Psoas muscle (tissue), 7 donors: ENCODE measurements at regions not wholly inside any gene's neighbourhood (a gene's known extent, or its start where the extent isn't known, plus 50 kb on each side); places are given as distances from the start of the nearest gene placed in this dataset.
"Not testable (repeated sequence)": the region's sequence is repeated elsewhere in the genome, so short reads cannot be mapped to it uniquely, and the experiment has no call there.

Source experiments
- ATAC-seq, 4 donors: fragments of 200-7000 bp; cut with Tn5 transposase; one replicate each; pipeline ENCODE4 v1.9.1; 2020; ENCODE audit warnings: moderate library complexity in 3 of 4, mild to moderate bottlenecking in 2 of 4
- DNase-seq, 2 donors: peaks; one replicate each; pipeline ENCODE4 v3.0.0-alpha.2; 2020
- H3K27ac ChIP-seq: fragments of 200-600 bp; one replicate; pipeline ENCODE4 v1.8.0; 2022
- H3K27me3 ChIP-seq, 3 donors: fragments of 200-600 bp in 1 of 3; one replicate each; pipeline versions ENCODE4 v1.6.1 to v1.8.0; 2013 to 2022; ENCODE audit warnings: low read length in 2 of 3, mild to moderate bottlenecking in 2 of 3, moderate library complexity in 1 of 3; ENCODE audit not compliant: insufficient read depth in 3 of 3
- H3K36me3 ChIP-seq, 2 donors: fragments of 200-600 bp in 1 of 2; one replicate each; pipeline versions ENCODE4 v1.6.1 to v1.8.0; 2013 to 2022; ENCODE audit warnings: low read depth in 1 of 2, mild to moderate bottlenecking in 1 of 2, moderate library complexity in 1 of 2; ENCODE audit not compliant: insufficient read depth in 1 of 2
- H3K4me1 ChIP-seq: fragments of 200-600 bp; one replicate; pipeline ENCODE4 v1.8.0; 2022
- H3K4me3 ChIP-seq: fragments of 200-600 bp; one replicate; pipeline ENCODE4 v1.8.0; 2022; ENCODE audit warnings: mild to moderate bottlenecking
- H3K9me3 ChIP-seq: fragments of 200-600 bp; one replicate; pipeline ENCODE4 v1.8.0; 2022
- CTCF ChIP-seq: fragments of 200-600 bp; IDR thresholded peaks from one replicate; pipeline ENCODE4 v1.8.0; 2022; ENCODE audit warnings: antibody characterized with exemption
- WGBS, 3 donors: extraction: QIAGEN DNeasy Blood & Tissue Kit; methylation state at CpG; one replicate each; pipeline versions ENCODE4 v1.1.6 to v1.1.7; 2013; 5-methylcytosine and 5-hydroxymethylcytosine counted together
- intact Hi-C, 2 donors: fragments of 100-400 bp; cut with DNase I; formaldehyde crosslinking; loops; one replicate each; pipeline versions ENCODE4 v1.11.0 to v1.14.2; 2022
- donor health status: healthy with polysubstance abuse.
- donor health status: DM: no; HTN: no; CAD: no; lungs with moderate emphysema.
- donor health status: Bipolar disorder and iron deficiency.
- donor health status: healthy.
- donor health status: DM: yes; HTN: yes; CAD: no.
- donor health status: DM: no; HTN: no; CAD: no.
- donor health status: DM: yes; HTN: yes; CAD: no.

GRCh38 chr3:59185591-59186369, 136.0 kb upstream of the CFAP20DC start:
- H3K27ac ChIP-seq, result no peak overlapping the region
- no peaks in the 10 kb centered on the region for H3K9me3 ChIP-seq
- H3K36me3 ChIP-seq, result no peaks in the 10 kb centered on the region
- DNase-seq (no peak), ATAC-seq (no peak)
- WGBS, 3 donors, result 44 to 50% (median 46%) methylated on average over 3 of the region's 3 CpGs
- intact Hi-C loops, result no loop called here
- H3K27me3 ChIP-seq, result no peaks in the 10 kb centered on the region
- H3K4me3 ChIP-seq, result no peak overlapping the region
- TF ChIP-seq CTCF, result no peak
- no peaks in the 10 kb centered on the region for H3K4me1 ChIP-seq

- H3K4me1 ChIP-seq, result no peaks in the 10 kb centered on the region
- no peak overlapping the region for H3K27ac ChIP-seq
- intact Hi-C loops, result no loop called here
- 35 to 41% (median 37%) methylated on average over 3 of the region's 3 CpGs for WGBS, 3 donors
- no peak for ATAC-seq
- no peaks in the 10 kb centered on the region for H3K9me3 ChIP-seq
- no peak overlapping the region for H3K4me3 ChIP-seq
- no peak for TF ChIP-seq CTCF
- no peak for DNase-seq
- H3K36me3 ChIP-seq, result no peaks in the 10 kb centered on the region
- no peaks in the 10 kb centered on the region for H3K27me3 ChIP-seq
Measured at GRCh38 chr3:59180006-59180405, 130.2 kb upstream of the CFAP20DC start.

GRCh38 chr3:59178698-59179097, 128.9 kb upstream of the CFAP20DC start:
- H3K27me3 ChIP-seq, result no peaks in the 10 kb centered on the region
- intact Hi-C loops, result no loop called here
- no peaks in the 10 kb centered on the region for H3K4me1 ChIP-seq
- H3K36me3 ChIP-seq, result no peaks in the 10 kb centered on the region
- DNase-seq (no peak), ATAC-seq (no peak)
- no peaks in the 10 kb centered on the region for H3K9me3 ChIP-seq
- H3K27ac ChIP-seq, result no peak overlapping the region
- TF ChIP-seq CTCF, result no peak
- H3K4me3 ChIP-seq, result no peak overlapping the region

GRCh38 chr3:59171491-59171890, 121.7 kb upstream of the CFAP20DC start:
- no peaks in the 10 kb centered on the region for H3K9me3 ChIP-seq
- no peak overlapping the region for H3K27ac ChIP-seq
- H3K4me1 ChIP-seq, result no peaks in the 10 kb centered on the region
- no peak for DNase-seq
- no peak overlapping the region for H3K4me3 ChIP-seq
- no peak for TF ChIP-seq CTCF
- no peaks in the 10 kb centered on the region for H3K36me3 ChIP-seq
- no peak for ATAC-seq
- intact Hi-C loops, result no loop called here
- 72 to 81% (median 73%) methylated on average over 1 of the region's 1 CpG for WGBS, 3 donors
- H3K27me3 ChIP-seq, result no peaks in the 10 kb centered on the region

DNA sequence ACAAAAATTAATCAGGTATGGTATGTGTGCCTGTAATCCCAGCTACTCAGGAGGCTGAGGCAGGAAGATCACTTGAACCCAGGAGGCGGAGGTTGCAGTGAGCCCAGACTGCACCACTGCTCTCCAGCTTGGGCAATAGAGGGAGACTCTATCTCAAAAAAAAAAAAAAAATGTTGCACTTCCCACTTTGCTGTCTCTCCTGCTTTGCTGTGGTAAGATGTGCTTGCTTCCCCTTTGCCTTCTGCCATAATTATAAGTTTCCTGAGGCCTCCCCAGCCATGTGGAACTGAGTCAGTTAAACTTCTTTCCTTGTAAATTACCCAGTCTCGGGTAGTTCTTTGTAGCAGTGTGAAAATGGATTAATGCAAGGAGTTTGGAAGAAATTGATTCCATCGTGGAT, 120.3 kb upstream of the CFAP20DC start:
- DNase-seq, H3K36me3 ChIP-seq, intact Hi-C loops, H3K27ac ChIP-seq, H3K4me3 ChIP-seq, H3K9me3 ChIP-seq, ATAC-seq, H3K4me1 ChIP-seq, H3K27me3 ChIP-seq: not testable (repeated sequence)
- WGBS, 3 donors, result 66 to 75% (median 71%) methylated on average over 3 of the region's 3 CpGs
